GM18498 (cell line): ENCODE measurements at regions not wholly inside any gene's neighbourhood (a gene's known extent, or its start where the extent isn't known, plus 50 kb on each side); places are given as distances from the start of the nearest gene placed in this dataset.
"Not testable (repeated sequence)": the region's sequence is repeated elsewhere in the genome, so short reads cannot be mapped to it uniquely, and the experiment has no call there.

ENCODE experiments used
- ATAC-seq: cut with Tn5 transposase; IDR thresholded peaks from one replicate; pipeline ENCODE4 v1.9.1; 2021; ENCODE audit warnings: mild to moderate bottlenecking, moderate library complexity; ENCODE audit not compliant: unreplicated experiment

GRCh38 chr6:163876391-163876790 lies 461.9 kb downstream of the QKI start:
- no peak for ATAC-seq

DNA sequence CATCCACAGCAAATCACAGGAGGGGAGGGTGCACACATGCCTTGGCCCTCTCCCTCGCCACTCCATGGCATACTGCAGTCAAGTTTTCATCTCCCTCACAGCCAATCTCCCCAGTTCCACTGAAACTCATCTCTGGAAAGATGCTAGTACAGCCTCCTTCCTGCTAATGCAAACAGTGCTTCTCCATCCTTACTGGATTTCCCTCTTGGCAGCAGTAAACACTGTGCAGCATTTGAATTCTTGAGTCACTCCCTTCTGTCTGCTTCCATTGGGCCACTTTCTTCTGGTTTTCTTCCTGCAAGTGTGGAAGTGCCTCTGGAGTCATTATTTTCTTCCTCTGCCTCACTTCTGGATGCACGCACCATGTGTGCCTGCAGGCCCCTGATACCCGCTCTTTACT lies 460.3 kb downstream of the QKI start:
- no peak for ATAC-seq

DNA sequence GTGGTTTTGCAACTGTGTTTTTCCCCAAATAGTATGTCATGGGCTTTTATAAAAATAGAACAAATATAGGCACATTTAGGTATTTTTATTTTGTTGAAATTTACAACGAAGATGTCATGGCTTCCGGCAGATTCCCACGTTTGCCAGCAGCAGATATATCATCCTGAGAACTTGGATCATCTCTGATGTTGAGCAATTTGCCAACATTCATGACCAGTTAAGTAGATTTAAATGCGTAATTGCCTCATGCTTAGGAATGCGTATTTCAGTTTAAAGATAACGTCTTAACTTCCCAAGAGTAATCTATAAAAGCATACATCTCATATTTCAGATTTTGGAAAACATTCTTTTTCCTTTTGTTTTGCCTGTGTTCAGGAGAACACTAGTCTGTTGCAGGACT lies 457.8 kb downstream of the QKI start:
- ATAC-seq: no peak

GRCh38 chr6:163871616-163872015 lies 457.1 kb downstream of the QKI start:
- ATAC-seq: no peak

DNA sequence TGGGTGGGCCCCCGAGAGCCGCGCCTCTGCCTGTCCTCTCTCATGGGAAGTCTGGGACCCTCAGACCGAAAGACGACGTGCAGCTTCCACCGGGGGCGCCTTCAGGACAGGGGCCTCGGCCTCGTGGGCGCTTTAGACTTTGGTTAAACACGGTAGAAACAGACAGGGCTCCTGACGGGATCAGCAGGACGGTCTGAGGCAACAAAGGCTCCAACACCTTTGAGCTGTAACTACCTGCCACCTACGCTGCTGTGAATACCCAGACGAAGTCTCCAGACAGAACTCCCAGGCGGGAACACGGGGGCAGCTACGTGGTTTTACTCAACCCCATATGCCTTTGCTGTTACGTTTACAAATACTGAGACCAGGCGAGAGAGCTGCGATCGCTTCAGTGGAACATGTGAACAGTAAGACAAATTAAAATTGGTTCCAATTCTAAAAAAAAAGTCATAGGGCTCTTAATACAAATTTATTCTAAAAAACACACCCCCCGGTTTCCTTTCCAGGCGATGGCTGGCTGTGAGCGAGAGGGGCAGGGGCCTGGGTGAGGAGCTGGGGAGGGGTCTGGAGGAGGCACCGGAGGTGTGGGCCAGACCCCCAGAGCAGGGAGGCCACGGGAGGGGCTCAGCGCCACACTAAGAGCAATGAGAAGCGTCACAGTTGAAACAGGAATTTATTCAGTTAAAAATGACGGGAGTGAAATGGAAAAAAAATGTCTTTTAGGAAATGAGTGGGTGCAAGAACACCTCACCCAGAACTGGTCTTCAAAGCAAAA lies 453.2 kb downstream of the QKI start:
- ATAC-seq: no peak

- no peak for ATAC-seq
Observed at GRCh38 chr6:163866192-163866591, 451.7 kb downstream of the QKI start.

GRCh38 chr6:163863565-163863964 lies 449.0 kb downstream of the QKI start:
- no peak for ATAC-seq

GRCh38 chr6:163862701-163863100 lies 448.2 kb downstream of the QKI start:
- ATAC-seq: no peak

- ATAC-seq: no peak
Observed at GRCh38 chr6:163861627-163862026, 447.1 kb downstream of the QKI start.

GRCh38 chr6:163860287-163861081 lies 446.0 kb downstream of the QKI start:
- ATAC-seq: no peak

GRCh38 chr6:163858870-163859269 lies 444.4 kb downstream of the QKI start:
- not testable (repeated sequence) for ATAC-seq

- ATAC-seq: no peak
Observed at GRCh38 chr6:163857421-163857820, 442.9 kb downstream of the QKI start.

- no peak for ATAC-seq
Observed at GRCh38 chr6:163850874-163851273, 436.4 kb downstream of the QKI start.

DNA sequence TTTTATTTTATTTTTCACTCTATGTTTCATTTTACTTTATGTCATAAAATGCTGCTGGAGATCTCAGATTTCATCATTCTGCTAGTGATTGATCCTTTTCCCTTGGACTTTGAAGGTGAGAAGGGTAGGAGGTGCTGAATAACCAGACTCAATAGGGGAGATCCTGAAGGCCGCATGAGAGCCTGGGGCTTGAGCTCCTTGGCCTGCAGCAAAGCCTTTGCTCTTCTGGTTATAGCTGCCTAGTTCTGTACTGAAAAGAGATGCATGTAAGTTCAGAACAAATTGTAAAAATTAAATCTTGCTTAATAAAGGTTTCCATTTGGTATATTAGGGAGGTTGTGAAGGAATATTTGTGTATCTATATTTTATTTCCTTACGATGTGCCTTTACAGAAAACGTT lies 430.2 kb downstream of the QKI start:
- ATAC-seq: no peak

DNA sequence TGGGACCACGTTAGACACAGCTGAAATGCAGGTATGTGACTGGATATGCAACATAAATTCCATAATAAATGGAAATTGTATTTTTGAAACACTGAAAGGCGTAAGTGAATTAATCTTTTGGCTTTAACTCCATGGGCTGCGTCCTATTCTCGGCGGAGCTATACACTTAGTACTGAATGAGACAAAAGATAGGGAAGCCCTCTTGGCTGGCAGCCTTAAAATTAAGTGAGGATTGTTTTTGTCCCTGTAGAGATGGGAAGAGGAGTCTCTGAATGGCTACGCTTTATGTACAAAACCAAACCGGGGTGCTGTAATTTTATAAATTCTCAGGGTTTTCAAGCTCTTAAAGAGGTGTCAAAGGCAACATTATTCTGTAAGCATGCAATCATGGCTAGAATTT lies 429.8 kb downstream of the QKI start:
- no peak for ATAC-seq

- ATAC-seq: no peak
Observed at GRCh38 chr6:163843218-163843617, 428.7 kb downstream of the QKI start.

DNA sequence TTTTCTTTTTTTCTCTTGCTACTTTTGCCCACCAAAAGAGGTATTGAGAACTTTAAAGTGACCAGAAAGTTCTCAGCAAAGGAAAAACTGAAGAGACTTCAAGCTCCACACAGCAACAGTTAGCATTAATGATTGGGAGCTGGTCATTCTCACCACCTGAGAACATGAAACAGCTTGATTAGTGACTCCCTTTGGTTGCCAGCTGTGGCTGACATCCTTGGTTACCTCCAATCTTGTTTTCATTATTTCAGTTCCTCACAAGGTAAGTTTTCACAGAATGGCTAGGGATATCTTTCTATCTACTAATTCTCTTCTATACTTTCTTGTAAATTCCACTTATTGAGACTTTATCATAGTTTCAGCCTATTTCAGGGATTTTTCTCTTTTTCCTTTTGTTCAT lies 427.9 kb downstream of the QKI start:
- no peak for ATAC-seq

DNA sequence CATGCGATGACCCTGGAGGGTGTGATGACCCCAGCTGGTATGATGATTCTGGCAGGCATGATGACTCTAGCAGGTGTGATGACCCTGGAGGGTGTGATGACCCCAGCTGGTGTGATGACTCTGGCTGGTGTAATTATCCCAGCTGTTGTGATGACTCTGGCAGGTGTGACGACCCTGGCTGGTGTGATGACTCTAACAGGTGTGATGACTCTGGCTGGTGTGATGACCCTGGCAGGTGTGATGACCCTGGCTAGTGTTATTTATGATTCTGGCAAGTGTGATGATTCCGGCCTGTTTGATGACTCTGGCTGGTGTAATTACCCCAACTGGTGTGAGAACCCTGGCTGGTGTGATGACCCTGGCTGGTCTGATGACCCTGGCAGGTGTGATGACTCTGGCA lies 427.2 kb downstream of the QKI start:
- no peak for ATAC-seq

DNA sequence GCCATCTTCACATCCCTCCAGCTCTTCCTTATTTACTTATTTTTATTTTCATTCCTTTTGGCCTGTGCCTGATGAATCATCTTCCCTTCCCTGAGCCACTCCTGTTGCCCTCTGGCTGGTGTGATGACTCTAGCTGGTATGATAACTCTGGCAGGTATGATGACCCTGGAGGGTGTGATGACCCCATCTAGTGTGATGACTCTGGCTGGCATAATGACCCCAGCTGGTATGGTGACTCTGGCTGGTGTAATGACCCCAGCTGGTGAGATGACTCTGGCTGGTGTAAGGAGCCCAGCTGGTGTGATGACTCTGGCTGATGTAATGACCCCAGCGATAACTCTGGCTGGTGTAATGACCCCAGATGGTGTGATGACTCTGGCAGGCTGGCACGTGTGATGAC lies 426.8 kb downstream of the QKI start:
- no peak for ATAC-seq

DNA sequence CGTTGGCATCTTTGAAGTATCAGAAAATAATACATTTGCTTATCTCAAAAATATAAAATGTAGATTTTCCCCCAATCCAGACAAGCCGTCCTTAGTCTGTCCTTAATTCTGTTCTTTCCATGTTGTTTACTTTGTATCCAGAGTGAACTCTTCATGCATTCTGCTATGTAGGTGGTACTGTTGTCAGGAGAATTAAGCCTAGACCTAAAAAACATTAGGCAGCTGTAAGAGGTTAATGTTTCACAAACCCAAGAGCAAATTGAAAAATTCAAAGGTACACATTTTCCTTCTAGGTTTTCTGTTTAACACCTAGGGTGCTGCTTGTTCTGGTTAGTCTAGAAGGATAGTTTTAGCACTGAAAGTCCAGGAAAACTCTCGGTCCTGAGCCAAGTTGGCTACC lies 426.4 kb downstream of the QKI start:
- ATAC-seq: no peak

DNA sequence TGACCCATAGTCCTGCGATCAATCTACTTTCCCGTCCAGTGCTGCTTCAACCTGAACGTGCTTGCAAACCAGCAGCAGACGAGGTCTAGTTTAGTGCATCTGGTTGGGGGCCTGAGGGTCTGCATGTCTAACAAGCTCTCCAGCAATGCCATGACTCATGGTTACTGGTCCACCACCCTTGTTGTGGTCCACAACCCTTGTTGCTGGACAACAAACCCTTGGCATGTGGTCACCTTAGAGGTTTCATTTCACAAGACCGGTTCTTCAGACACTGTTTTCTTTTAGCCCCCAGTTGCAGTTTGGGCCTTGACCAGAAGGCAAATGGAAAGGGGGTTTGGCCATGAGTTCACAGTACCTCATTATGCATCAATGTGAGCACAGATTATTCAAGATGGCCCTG lies 424.8 kb downstream of the QKI start:
- ATAC-seq: no peak

DNA sequence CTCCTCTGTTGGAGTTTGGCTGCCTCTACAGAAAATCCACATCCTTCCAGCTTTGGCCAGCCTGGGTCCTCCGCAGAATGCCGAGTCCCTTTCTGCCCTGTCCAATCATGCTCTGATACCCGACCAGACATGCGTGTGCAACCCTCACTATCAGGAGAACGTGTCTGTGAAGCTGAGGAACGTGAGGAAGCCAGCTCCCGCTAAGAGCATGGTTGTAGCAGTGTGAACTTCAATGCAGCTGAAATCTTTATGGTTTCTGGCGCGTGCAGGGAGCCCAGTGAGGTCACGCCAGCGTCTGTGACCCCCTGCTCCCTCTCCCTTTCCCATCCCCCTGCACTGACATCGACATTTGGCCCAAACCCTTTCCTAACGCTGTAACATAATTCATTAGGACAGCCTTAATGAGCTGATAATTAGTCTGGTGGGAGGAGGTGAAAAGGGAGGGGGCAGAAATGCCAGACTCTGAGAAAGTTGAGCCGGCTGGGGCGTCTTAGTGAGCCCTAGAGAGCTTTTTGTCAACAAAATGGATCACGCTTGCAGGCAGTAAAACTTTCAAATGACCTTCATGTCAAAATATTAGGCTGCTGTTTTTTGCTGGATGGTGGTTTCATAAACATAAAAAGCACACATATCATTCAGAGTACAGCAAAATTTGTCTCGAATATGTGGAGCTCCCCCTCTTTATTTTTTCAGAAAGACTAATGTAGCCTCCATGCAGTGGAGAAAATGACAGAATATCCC lies 423.3 kb downstream of the QKI start:
- no peak for ATAC-seq
